Body of pancreas (tissue), 4 donors: ENCODE measurements at regions not wholly inside any gene's neighbourhood (a gene's known extent, or its start where the extent isn't known, plus 50 kb on each side); places are given as distances from the start of the nearest gene placed in this dataset.

Experiments used
- POLR2A ChIP-seq, 3 donors: fragments of 450-650 bp; IDR thresholded peaks; one replicate each; pipeline ENCODE4 v1.6.1; 2016; ENCODE audit warnings: antibody characterized with exemption in 3 of 3, mild to moderate bottlenecking in 2 of 3
- TF ChIP-seq, protein P1 (sequence below), 7 experiments: fragments of 450-650 bp in 4 of 7; fragments of 200-600 bp in 3 of 7; sonication (generic) in 3 of 7; IDR thresholded peaks; one replicate each; pipeline ENCODE4 v1.5.1; 2016 to 2019; ENCODE audit warnings: antibody characterized with exemption in 7 of 7

DNA sequence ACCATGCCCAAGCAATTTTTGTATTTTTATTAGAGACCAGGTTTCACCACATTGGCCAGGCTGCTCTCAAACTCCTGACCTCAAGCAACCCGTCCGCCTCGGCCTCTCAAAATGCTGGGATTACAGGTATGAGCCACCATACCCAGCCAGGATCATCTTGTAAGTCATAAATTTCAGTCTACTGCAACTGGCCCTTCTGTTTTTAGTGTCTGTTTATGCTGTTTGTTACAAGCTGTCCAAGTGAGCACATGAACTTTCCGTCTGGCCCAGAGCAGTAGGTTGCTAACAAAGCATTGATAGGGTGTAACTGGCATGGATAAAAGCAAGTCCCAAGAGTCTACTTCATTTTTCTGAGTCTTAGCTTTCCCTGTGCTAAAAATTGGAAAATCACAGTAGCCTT, 164.4 kb upstream of the NT5C1B start:
- TF ChIP-seq, protein P1, sequence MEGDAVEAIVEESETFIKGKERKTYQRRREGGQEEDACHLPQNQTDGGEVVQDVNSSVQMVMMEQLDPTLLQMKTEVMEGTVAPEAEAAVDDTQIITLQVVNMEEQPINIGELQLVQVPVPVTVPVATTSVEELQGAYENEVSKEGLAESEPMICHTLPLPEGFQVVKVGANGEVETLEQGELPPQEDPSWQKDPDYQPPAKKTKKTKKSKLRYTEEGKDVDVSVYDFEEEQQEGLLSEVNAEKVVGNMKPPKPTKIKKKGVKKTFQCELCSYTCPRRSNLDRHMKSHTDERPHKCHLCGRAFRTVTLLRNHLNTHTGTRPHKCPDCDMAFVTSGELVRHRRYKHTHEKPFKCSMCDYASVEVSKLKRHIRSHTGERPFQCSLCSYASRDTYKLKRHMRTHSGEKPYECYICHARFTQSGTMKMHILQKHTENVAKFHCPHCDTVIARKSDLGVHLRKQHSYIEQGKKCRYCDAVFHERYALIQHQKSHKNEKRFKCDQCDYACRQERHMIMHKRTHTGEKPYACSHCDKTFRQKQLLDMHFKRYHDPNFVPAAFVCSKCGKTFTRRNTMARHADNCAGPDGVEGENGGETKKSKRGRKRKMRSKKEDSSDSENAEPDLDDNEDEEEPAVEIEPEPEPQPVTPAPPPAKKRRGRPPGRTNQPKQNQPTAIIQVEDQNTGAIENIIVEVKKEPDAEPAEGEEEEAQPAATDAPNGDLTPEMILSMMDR (IDR thresholded peaks at IDR 0.05): no peak
- TF ChIP-seq POLR2A (IDR thresholded peaks at IDR 0.05): no peak
